Caco-2 (cell line): ENCODE measurements at regions not wholly inside any gene's neighbourhood (a gene's known extent, or its start where the extent isn't known, plus 50 kb on each side); places are given as distances from the start of the nearest gene placed in this dataset.

Experiments
- BruUV-seq: library from RNA; stranded (reverse); fragments of 400-500 nt; replicated peaks from 2 replicates; lab custom pipeline; 2021; lab: Mats Ljungman, UMichigan
- CTCF ChIA-PET: fragments of 300-600 bp; sonication (Branson Sonifier 250); formaldehyde crosslinking; loops from one replicate; lab custom pipeline; 2022; ENCODE audit warnings: antibody characterized with exemption; lab: Charles Lee
- POLR2A ChIA-PET: fragments of 300-600 bp; sonication (Branson Sonifier 250); formaldehyde crosslinking; loops from one replicate; lab custom pipeline; 2022; ENCODE audit warnings: antibody characterized with exemption; lab: Charles Lee
- DNase-seq, 2 experiments: peaks; one replicate each; pipeline versions ENCODE4 v3.0.0 to v3.0.0-alpha.2; 2020 to 2022
- H3K27me3 ChIP-seq: replicated peaks from 2 replicates; pipeline ENCODE4 v1.6.0; 2011; ENCODE audit warnings: low read length; ENCODE audit not compliant: control insufficient read depth, insufficient read depth
- H3K36me3 ChIP-seq: 2 replicates; pipeline ENCODE4 v1.5.1; 2011; ENCODE audit warnings: low read length; ENCODE audit not compliant: control insufficient read depth, insufficient read depth
- H3K4me1 ChIP-seq: fragments of 250-450 bp; sonication (Bioruptor Pico); 2 replicates; pipeline ENCODE4 v1.5.1; 2020; ENCODE audit warnings: mild to moderate bottlenecking
- H3K4me3 ChIP-seq: 2 replicates; pipeline ENCODE4 v1.5.1; 2011; ENCODE audit warnings: low read depth, mild to moderate bottlenecking, control low read depth, low read length
- H3K9me3 ChIP-seq: fragments of 250-450 bp; sonication (Bioruptor Pico); 2 replicates; pipeline ENCODE4 v1.5.1; 2020; ENCODE audit warnings: mild to moderate bottlenecking, moderate library complexity
- H3K27ac Mint-ChIP-seq: one replicate; pipeline ENCODE4 v1.8.0; 2022; ENCODE audit warnings: mixed read lengths; ENCODE audit not compliant: unreplicated experiment
- H3K27me3 Mint-ChIP-seq: one replicate; pipeline ENCODE4 v1.8.0; 2022; ENCODE audit warnings: mixed read lengths; ENCODE audit not compliant: insufficient read depth, unreplicated experiment
- H3K36me3 Mint-ChIP-seq: one replicate; pipeline ENCODE4 v1.8.0; 2022; ENCODE audit warnings: mild to moderate bottlenecking, mixed read lengths; ENCODE audit not compliant: insufficient read depth, unreplicated experiment
- H3K4me1 Mint-ChIP-seq: one replicate; pipeline ENCODE4 v1.8.0; 2022; ENCODE audit warnings: low read depth, mixed read lengths; ENCODE audit not compliant: unreplicated experiment
- H3K4me3 Mint-ChIP-seq: one replicate; pipeline ENCODE4 v1.8.0; 2022; ENCODE audit warnings: mild to moderate bottlenecking, moderate library complexity, mixed read lengths; ENCODE audit not compliant: unreplicated experiment
- H3K9me3 Mint-ChIP-seq: one replicate; pipeline ENCODE4 v1.8.0; 2022; ENCODE audit warnings: mixed read lengths; ENCODE audit not compliant: unreplicated experiment
- CTCF ChIP-seq, 2 experiments: fragments of 200-600 bp in 1 of 2; IDR thresholded peaks; 1 replicate in 1 of 2; 2 replicates in 1 of 2; pipeline versions ENCODE4 v1.5.1 to v1.8.0; 2011 to 2022; ENCODE audit warnings: antibody characterized with exemption in 1 of 2, control low read depth in 1 of 2, inconsistent platforms in 1 of 2, low read depth in 1 of 2, low read length in 1 of 2, mild to moderate bottlenecking in 1 of 2, moderate library complexity in 1 of 2; ENCODE audit not compliant: insufficient read depth in 1 of 2, severe bottlenecking in 1 of 2, unreplicated experiment in 1 of 2
- intact Hi-C: fragments of 100-400 bp; cut with micrococcal nuclease; formaldehyde crosslinking; loops from one replicate; pipeline ENCODE4 v1.10.0; 2022; ENCODE audit not compliant: unreplicated experiment

- H3K27ac Mint-ChIP-seq = no peak overlapping the region
- no peak overlapping the region for H3K4me3 ChIP-seq
- no peaks in the 10 kb centered on the region for H3K36me3 Mint-ChIP-seq
- no peaks in the 10 kb centered on the region for H3K4me1 Mint-ChIP-seq
- H3K4me1 ChIP-seq = no peaks in the 10 kb centered on the region
- intact Hi-C loops = no loop called here
- no peaks in the 10 kb centered on the region for H3K9me3 Mint-ChIP-seq
- BruUV-seq = no TSS peak
- no peaks in the 10 kb centered on the region for H3K9me3 ChIP-seq
- POLR2A ChIA-PET = no interaction called here
- no peak overlapping the region for H3K4me3 Mint-ChIP-seq
- DNase-seq = no peak
- H3K27me3 Mint-ChIP-seq = no peaks in the 10 kb centered on the region
- no peak for TF ChIP-seq CTCF (IDR thresholded peaks at IDR 0.05; ENCODE audit: insufficient read depth in 1 of 2, low read depth in 1 of 2, low read length in 1 of 2, severe bottlenecking in 1 of 2, unreplicated experiment in 1 of 2)
- H3K36me3 ChIP-seq = no peaks in the 10 kb centered on the region
- no peaks in the 10 kb centered on the region for H3K27me3 ChIP-seq
- CTCF ChIA-PET = no interaction called here
Observed at GRCh38 chr5:27996665-27997064, 958.3 kb upstream of the CDH9 start.

- Mint-ChIP-seq H3K27me3 (no peaks in the 10 kb centered on the region), H3K4me1 (no peaks in the 10 kb centered on the region), H3K36me3 (no peaks in the 10 kb centered on the region), H3K9me3 (no peaks in the 10 kb centered on the region), H3K4me3 (no peak overlapping the region), H3K27ac (no peak overlapping the region)
- H3K36me3 ChIP-seq = no peaks in the 10 kb centered on the region
- no peak for TF ChIP-seq CTCF (IDR thresholded peaks at IDR 0.05; ENCODE audit: insufficient read depth in 1 of 2, low read depth in 1 of 2, low read length in 1 of 2, severe bottlenecking in 1 of 2, unreplicated experiment in 1 of 2)
- H3K9me3 ChIP-seq = no peaks in the 10 kb centered on the region
- ChIA-PET POLR2A (no interaction called here), CTCF (no interaction called here)
- no peak for DNase-seq
- intact Hi-C loops = no loop called here
- no peaks in the 10 kb centered on the region for H3K4me1 ChIP-seq
- H3K4me3 ChIP-seq = no peak overlapping the region
- no peaks in the 10 kb centered on the region for H3K27me3 ChIP-seq
- BruUV-seq = no TSS peak
Observed at GRCh38 chr5:27995867-27996266, 957.5 kb upstream of the CDH9 start.

GRCh38 chr5:27978322-27978721 is 939.9 kb upstream of the CDH9 start:
- Histone ChIP-seq H3K4me3 (no peak overlapping the region), H3K9me3 (no peaks in the 10 kb centered on the region), H3K36me3 (no peaks in the 10 kb centered on the region), H3K4me1 (no peaks in the 10 kb centered on the region), H3K27me3 (no peaks in the 10 kb centered on the region)
- H3K27me3 Mint-ChIP-seq = no peaks in the 10 kb centered on the region
- H3K4me1 Mint-ChIP-seq = no peaks in the 10 kb centered on the region
- no peak for TF ChIP-seq CTCF (IDR thresholded peaks at IDR 0.05; ENCODE audit: insufficient read depth in 1 of 2, low read depth in 1 of 2, low read length in 1 of 2, severe bottlenecking in 1 of 2, unreplicated experiment in 1 of 2)
- H3K9me3 Mint-ChIP-seq = peaks cover 21% of the 10 kb centered on the region
- intact Hi-C loops = no loop called here
- no peak overlapping the region for H3K27ac Mint-ChIP-seq
- ChIA-PET CTCF (no interaction called here), POLR2A (no interaction called here)
- no peaks in the 10 kb centered on the region for H3K36me3 Mint-ChIP-seq
- DNase-seq = no peak
- no peak overlapping the region for H3K4me3 Mint-ChIP-seq
- BruUV-seq = no TSS peak
